K562 (cell line): ENCODE measurements at regions not wholly inside any gene's neighbourhood (a gene's known extent, or its start where the extent isn't known, plus 50 kb on each side); places are given as distances from the start of the nearest gene placed in this dataset.

Source experiments
- CBX3 ChIP-seq, 2 experiments: IDR thresholded peaks; 1 replicate in 1 of 2; 2 replicates in 1 of 2; pipeline ENCODE4 v1.6.1; 2012; ENCODE audit warnings: inconsistent platforms in 2 of 2, low read length in 2 of 2, borderline replicate concordance in 1 of 2, control low read depth in 1 of 2
- DEAF1 ChIP-seq: fragments of 450-650 bp; formaldehyde crosslinking; IDR thresholded peaks from 2 replicates; pipeline ENCODE4 v1.4.0; 2020; ENCODE audit warnings: mild to moderate bottlenecking, moderate library complexity
- IRF9 ChIP-seq: fragments of 450-650 bp; IDR thresholded peaks from 2 replicates; pipeline ENCODE4 v1.6.1; 2016; ENCODE audit warnings: missing biosample characterization, missing genetic modification characterization
- KHSRP ChIP-seq: fragments of 450-650 bp; IDR thresholded peaks from 2 replicates; pipeline ENCODE4 v1.6.1; 2017
- KLF6 ChIP-seq: fragments of 250-450 bp; sonication (Bioruptor Pico); IDR thresholded peaks from 2 replicates; pipeline ENCODE4 v1.4.0; 2020; ENCODE audit warnings: mild to moderate bottlenecking, moderate library complexity, borderline replicate concordance
- NFIX ChIP-seq: fragments of 250-450 bp; sonication (Bioruptor Pico); IDR thresholded peaks from 2 replicates; pipeline ENCODE4 v1.4.0; 2020; ENCODE audit warnings: low read depth, mild to moderate bottlenecking, moderate library complexity
- PCBP2 ChIP-seq: fragments of 200-400 bp; formaldehyde crosslinking; IDR thresholded peaks from 2 replicates; pipeline ENCODE4 v1.6.1; 2018; ENCODE audit warnings: low read length, low read depth, mild to moderate bottlenecking, moderate library complexity; ENCODE audit not compliant: poor library complexity, severe bottlenecking
- TEAD4 ChIP-seq, 2 experiments: sonication (generic) in 1 of 2; formaldehyde crosslinking in 1 of 2; IDR thresholded peaks; 2 replicates each; pipeline versions ENCODE4 v1.6.1 to v1.8.0; 2012 to 2022; ENCODE audit warnings: borderline replicate concordance in 1 of 2, inconsistent platforms in 1 of 2, low read length in 1 of 2, mild to moderate bottlenecking in 1 of 2, missing genetic modification reagents in 1 of 2
- TGIF2 ChIP-seq: sonication (generic); formaldehyde crosslinking; IDR thresholded peaks from 2 replicates; pipeline ENCODE4 v1.8.1; 2022; ENCODE audit warnings: mild to moderate bottlenecking, missing genetic modification reagents, moderate library complexity
- THRA ChIP-seq: fragments of 450-650 bp; IDR thresholded peaks from 2 replicates; pipeline ENCODE4 v1.6.1; 2017; ENCODE audit warnings: mild to moderate bottlenecking, moderate library complexity
- ZFX ChIP-seq: sonication (generic); formaldehyde crosslinking; IDR thresholded peaks from 2 replicates; pipeline ENCODE4 v1.8.0; 2022; ENCODE audit warnings: mild to moderate bottlenecking, missing genetic modification reagents, moderate library complexity
- ZNF217 ChIP-seq: sonication (generic); formaldehyde crosslinking; IDR thresholded peaks from 2 replicates; pipeline ENCODE4 v1.8.0; 2022; ENCODE audit warnings: mild to moderate bottlenecking, missing genetic modification reagents
- ZNF263 ChIP-seq: sonication (generic); formaldehyde crosslinking; IDR thresholded peaks from 2 replicates; pipeline ENCODE4 v1.8.0; 2022; ENCODE audit warnings: mild to moderate bottlenecking, missing genetic modification reagents, borderline replicate concordance
- ZNF551 ChIP-seq: fragments of 250-450 bp; sonication (Bioruptor Pico); IDR thresholded peaks from 2 replicates; pipeline ENCODE4 v1.5.0; 2021; ENCODE audit warnings: mild to moderate bottlenecking, moderate library complexity
- TF ChIP-seq, protein P1 (sequence below): fragments of 450-650 bp; IDR thresholded peaks from 2 replicates; pipeline ENCODE4 v1.7.0; 2016; ENCODE audit warnings: borderline replicate concordance
- TF ChIP-seq, protein P2 (sequence below), 3 experiments: fragments of 200-800 bp in 1 of 3; fragments of 250-450 bp in 1 of 3; fragments of 450-650 bp in 1 of 3; sonication (Bioruptor Pico) in 1 of 3; sonication (Bioruptor generic) in 1 of 3; formaldehyde crosslinking in 1 of 3; IDR thresholded peaks; 2 replicates each; pipeline versions ENCODE4 v1.6.1 to v1.8.0; 2016 to 2022; ENCODE audit warnings: mild to moderate bottlenecking in 2 of 3, missing genetic modification characterization in 2 of 3, missing compliant biosample characterization in 1 of 3, moderate library complexity in 1 of 3

- TF ChIP-seq DEAF1 (CRISPR knock-in tag) (peak; percentile 99), NFIX (CRISPR knock-in tag) (no peak), KLF6 (no peak), THRA (no peak), ZNF217 (CRISPR knock-in tag) (no peak), KHSRP (no peak), TGIF2 (no peak), ZFX (CRISPR knock-in tag) (no peak), ZNF551 (CRISPR knock-in tag) (no peak), IRF9 (no peak), TEAD4 (IDR thresholded peaks at IDR 0.05; ENCODE audit: low read length) (0 out of 2 replicates have a peak, but pooled peaks have one; percentile 25), TEAD4 (CRISPR knock-in tag; IDR thresholded peaks at IDR 0.05; ENCODE audit: borderline replicate concordance) (no peak), CBX3 (IDR thresholded peaks at IDR 0.05; ENCODE audit: borderline replicate concordance in 1 of 2, low read length in 2 of 2) (no peak), PCBP2 (no peak), ZNF263 (CRISPR knock-in tag) (peak; percentile 41; the same call in 1 of the 2 replicates)
- TF ChIP-seq, protein P1, sequence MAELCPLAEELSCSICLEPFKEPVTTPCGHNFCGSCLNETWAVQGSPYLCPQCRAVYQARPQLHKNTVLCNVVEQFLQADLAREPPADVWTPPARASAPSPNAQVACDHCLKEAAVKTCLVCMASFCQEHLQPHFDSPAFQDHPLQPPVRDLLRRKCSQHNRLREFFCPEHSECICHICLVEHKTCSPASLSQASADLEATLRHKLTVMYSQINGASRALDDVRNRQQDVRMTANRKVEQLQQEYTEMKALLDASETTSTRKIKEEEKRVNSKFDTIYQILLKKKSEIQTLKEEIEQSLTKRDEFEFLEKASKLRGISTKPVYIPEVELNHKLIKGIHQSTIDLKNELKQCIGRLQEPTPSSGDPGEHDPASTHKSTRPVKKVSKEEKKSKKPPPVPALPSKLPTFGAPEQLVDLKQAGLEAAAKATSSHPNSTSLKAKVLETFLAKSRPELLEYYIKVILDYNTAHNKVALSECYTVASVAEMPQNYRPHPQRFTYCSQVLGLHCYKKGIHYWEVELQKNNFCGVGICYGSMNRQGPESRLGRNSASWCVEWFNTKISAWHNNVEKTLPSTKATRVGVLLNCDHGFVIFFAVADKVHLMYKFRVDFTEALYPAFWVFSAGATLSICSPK = no peak
- TF ChIP-seq, protein P2, sequence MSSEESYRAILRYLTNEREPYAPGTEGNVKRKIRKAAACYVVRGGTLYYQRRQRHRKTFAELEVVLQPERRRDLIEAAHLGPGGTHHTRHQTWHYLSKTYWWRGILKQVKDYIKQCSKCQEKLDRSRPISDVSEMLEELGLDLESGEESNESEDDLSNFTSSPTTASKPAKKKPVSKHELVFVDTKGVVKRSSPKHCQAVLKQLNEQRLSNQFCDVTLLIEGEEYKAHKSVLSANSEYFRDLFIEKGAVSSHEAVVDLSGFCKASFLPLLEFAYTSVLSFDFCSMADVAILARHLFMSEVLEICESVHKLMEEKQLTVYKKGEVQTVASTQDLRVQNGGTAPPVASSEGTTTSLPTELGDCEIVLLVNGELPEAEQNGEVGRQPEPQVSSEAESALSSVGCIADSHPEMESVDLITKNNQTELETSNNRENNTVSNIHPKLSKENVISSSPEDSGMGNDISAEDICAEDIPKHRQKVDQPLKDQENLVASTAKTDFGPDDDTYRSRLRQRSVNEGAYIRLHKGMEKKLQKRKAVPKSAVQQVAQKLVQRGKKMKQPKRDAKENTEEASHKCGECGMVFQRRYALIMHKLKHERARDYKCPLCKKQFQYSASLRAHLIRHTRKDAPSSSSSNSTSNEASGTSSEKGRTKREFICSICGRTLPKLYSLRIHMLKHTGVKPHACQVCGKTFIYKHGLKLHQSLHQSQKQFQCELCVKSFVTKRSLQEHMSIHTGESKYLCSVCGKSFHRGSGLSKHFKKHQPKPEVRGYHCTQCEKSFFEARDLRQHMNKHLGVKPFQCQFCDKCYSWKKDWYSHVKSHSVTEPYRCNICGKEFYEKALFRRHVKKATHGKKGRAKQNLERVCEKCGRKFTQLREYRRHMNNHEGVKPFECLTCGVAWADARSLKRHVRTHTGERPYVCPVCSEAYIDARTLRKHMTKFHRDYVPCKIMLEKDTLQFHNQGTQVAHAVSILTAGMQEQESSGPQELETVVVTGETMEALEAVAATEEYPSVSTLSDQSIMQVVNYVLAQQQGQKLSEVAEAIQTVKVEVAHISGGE (CRISPR knock-in tag; IDR thresholded peaks at IDR 0.05) = no peak
Observed at GRCh38 chr1:112803906-112804762, 89.0 kb upstream of the PPM1J start (continued).
